ENCODE measurements at regions not wholly inside any gene's neighbourhood (a gene's known extent, or its start where the extent isn't known, plus 50 kb on each side); places are given as distances from the start of the nearest gene placed in this dataset.

DNA sequence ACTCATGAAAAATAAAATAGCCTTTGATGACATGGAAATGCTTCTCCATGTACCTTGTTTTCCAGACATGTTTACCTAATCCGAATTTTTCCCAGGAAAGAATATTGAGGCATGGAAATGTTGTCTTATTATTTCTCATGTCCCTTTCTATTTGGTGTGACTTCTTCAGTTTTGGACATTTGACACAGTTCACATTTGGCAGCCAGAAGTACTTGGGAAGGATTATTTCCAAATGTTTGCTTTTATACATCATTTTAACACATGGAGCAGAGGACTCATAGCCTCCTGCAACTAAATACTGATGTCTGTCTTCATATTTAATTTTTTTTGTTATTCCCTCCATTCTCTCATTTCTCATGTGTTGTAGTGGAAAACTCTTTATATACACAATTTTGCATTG, 94.3 kb downstream of the POSTN start:
- TF ChIP-seq, protein P1, sequence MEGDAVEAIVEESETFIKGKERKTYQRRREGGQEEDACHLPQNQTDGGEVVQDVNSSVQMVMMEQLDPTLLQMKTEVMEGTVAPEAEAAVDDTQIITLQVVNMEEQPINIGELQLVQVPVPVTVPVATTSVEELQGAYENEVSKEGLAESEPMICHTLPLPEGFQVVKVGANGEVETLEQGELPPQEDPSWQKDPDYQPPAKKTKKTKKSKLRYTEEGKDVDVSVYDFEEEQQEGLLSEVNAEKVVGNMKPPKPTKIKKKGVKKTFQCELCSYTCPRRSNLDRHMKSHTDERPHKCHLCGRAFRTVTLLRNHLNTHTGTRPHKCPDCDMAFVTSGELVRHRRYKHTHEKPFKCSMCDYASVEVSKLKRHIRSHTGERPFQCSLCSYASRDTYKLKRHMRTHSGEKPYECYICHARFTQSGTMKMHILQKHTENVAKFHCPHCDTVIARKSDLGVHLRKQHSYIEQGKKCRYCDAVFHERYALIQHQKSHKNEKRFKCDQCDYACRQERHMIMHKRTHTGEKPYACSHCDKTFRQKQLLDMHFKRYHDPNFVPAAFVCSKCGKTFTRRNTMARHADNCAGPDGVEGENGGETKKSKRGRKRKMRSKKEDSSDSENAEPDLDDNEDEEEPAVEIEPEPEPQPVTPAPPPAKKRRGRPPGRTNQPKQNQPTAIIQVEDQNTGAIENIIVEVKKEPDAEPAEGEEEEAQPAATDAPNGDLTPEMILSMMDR (IDR thresholded peaks at IDR 0.05), result no peak
- TF ChIP-seq POLR2A (IDR thresholded peaks at IDR 0.05) (no peak), EP300 (IDR thresholded peaks at IDR 0.05) (no peak)
